HEK293 (cell line): ENCODE measurements at regions not wholly inside any gene's neighbourhood (a gene's known extent, or its start where the extent isn't known, plus 50 kb on each side); places are given as distances from the start of the nearest gene placed in this dataset.

ENCODE experiments used
- GLIS2 ChIP-seq: fragments of 450-650 bp; formaldehyde crosslinking; IDR thresholded peaks from 2 replicates; pipeline ENCODE4 v1.5.1; 2016; ENCODE audit warnings: missing biosample characterization, missing genetic modification characterization
- ZNF658 ChIP-seq: fragments of 450-650 bp; formaldehyde crosslinking; IDR thresholded peaks from 2 replicates; pipeline ENCODE4; 2016; ENCODE audit warnings: missing biosample characterization, missing genetic modification characterization

DNA sequence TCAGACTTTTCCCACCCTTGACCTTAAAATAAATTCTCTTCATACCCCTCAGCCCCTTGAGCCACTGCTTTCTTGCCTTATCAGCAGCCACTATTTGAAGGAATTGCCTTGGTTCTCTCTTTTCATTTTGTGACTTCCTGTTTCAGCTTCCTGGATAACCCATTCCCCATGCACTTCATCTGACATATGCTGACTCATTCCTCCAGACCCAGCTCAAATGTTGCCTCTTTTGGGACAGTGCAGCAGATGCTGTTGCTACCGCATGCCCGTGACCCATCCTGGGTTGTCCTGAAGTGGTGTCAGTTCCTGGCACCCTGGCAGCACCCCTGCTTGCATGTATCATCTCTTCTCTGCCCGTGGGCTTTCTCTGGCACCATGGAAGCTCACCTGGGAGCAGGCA lies 496.1 kb downstream of the PTPRU start:
- TF ChIP-seq GLIS2 (no peak), ZNF658 (tag by site-specific recombination) (no peak)
